Mesendoderm (in vitro differentiated cells): ENCODE measurements at regions not wholly inside any gene's neighbourhood (a gene's known extent, or its start where the extent isn't known, plus 50 kb on each side); places are given as distances from the start of the nearest gene placed in this dataset.

ENCODE experiments used
- DNase-seq: peaks from one replicate; pipeline ENCODE4 v3.0.0; 2013
- H2AK5ac ChIP-seq: 2 replicates; pipeline ENCODE4 v1.6.1; 2013; ENCODE audit warnings: low read length, inconsistent platforms
- H2BK120ac ChIP-seq: 2 replicates; pipeline ENCODE4 v1.6.1; 2013; ENCODE audit warnings: low read depth, mild to moderate bottlenecking, low read length, moderate library complexity, mixed read lengths
- H2BK15ac ChIP-seq: replicated peaks from 2 replicates; pipeline ENCODE4 v1.6.1; 2013; ENCODE audit warnings: low read depth, mild to moderate bottlenecking, moderate library complexity
- H2BK5ac ChIP-seq: 2 replicates; pipeline ENCODE4 v1.6.1; 2013; ENCODE audit warnings: low read length, inconsistent platforms
- H3K18ac ChIP-seq: 2 replicates; pipeline ENCODE4 v1.6.1; 2013; ENCODE audit warnings: mild to moderate bottlenecking, low read length, mixed read lengths
- H3K23ac ChIP-seq: one replicate; pipeline ENCODE4 v1.6.1; 2013; ENCODE audit warnings: low read length
- H3K27ac ChIP-seq: 2 replicates; pipeline ENCODE4 v1.5.1; 2013; ENCODE audit warnings: low read depth, mild to moderate bottlenecking, inconsistent platforms, low read length, moderate library complexity
- H3K27me3 ChIP-seq: 2 replicates; pipeline ENCODE4 v1.6.1; 2013; ENCODE audit warnings: low read length, control low read depth, mild to moderate bottlenecking, inconsistent platforms; ENCODE audit not compliant: insufficient read depth, poor library complexity
- H3K36me3 ChIP-seq: 2 replicates; pipeline ENCODE4 v1.6.1; 2013; ENCODE audit warnings: low read length, inconsistent platforms; ENCODE audit not compliant: control insufficient read depth, insufficient read depth
- H3K4ac ChIP-seq: one replicate; pipeline ENCODE4 v1.6.1; 2013; ENCODE audit warnings: low read depth, mild to moderate bottlenecking, low read length, moderate library complexity
- H3K4me1 ChIP-seq: 2 replicates; pipeline ENCODE4 v1.6.1; 2013; ENCODE audit warnings: low read depth, low read length, inconsistent platforms; ENCODE audit not compliant: control insufficient read depth
- H3K4me2 ChIP-seq: 2 replicates; pipeline ENCODE4 v1.6.1; 2013; ENCODE audit warnings: low read length
- H3K4me3 ChIP-seq: 2 replicates; pipeline ENCODE4 v1.5.1; 2013; ENCODE audit warnings: mild to moderate bottlenecking, low read length
- H3K56ac ChIP-seq: one replicate; pipeline ENCODE4 v1.6.1; 2013; ENCODE audit warnings: low read length
- H3K79me1 ChIP-seq: 2 replicates; pipeline ENCODE4 v1.6.1; 2013; ENCODE audit warnings: low read length, inconsistent platforms
- H3K79me2 ChIP-seq: 2 replicates; pipeline ENCODE4 v1.6.1; 2013; ENCODE audit warnings: mild to moderate bottlenecking, low read length; ENCODE audit not compliant: control insufficient read depth, insufficient read depth
- H3K9ac ChIP-seq: 2 replicates; pipeline ENCODE4 v1.6.1; 2013; ENCODE audit warnings: low read length, inconsistent platforms
- H4K5ac ChIP-seq: one replicate; pipeline ENCODE4 v1.6.1; 2013; ENCODE audit warnings: low read length
- H4K8ac ChIP-seq: one replicate; pipeline ENCODE4 v1.6.1; 2013; ENCODE audit warnings: low read depth, mild to moderate bottlenecking, control low read depth, low read length, moderate library complexity
- WGBS: extraction: QIAGEN DNeasy Blood & Tissue Kit; methylation state at CpG from one replicate; pipeline ENCODE4 v1.1.7; 2013; ENCODE audit warnings: low lambda C conversion rate, missing lambda C conversion rate; ENCODE audit not compliant: insufficient coverage; ENCODE audit errors: extremely low coverage; 5-methylcytosine and 5-hydroxymethylcytosine counted together

GRCh38 chr11:10936626-10937384 is 79.0 kb upstream of the ZBED5 start:
- no peaks in the 10 kb centered on the region for H3K36me3 ChIP-seq
- H3K79me2 ChIP-seq, result no peaks in the 10 kb centered on the region
- H3K23ac ChIP-seq, result no peak overlapping the region
- H2BK5ac ChIP-seq, result no peak overlapping the region
- H3K79me1 ChIP-seq, result no peaks in the 10 kb centered on the region
- H3K4me2 ChIP-seq, result no peak overlapping the region
- no peak overlapping the region for H4K8ac ChIP-seq
- H3K18ac ChIP-seq, result no peak overlapping the region
- no peak overlapping the region for H2BK15ac ChIP-seq
- H3K4me3 ChIP-seq, result no peak overlapping the region
- no peaks in the 10 kb centered on the region for H3K4me1 ChIP-seq
- H3K4ac ChIP-seq, result no peak overlapping the region
- H2AK5ac ChIP-seq, result no peak overlapping the region
- H2BK120ac ChIP-seq, result no peak overlapping the region
- H4K5ac ChIP-seq, result no peak overlapping the region
- H3K27me3 ChIP-seq, result no peaks in the 10 kb centered on the region
- WGBS, result no CpG with 5 or more reads among the region's 5 CpGs
- H3K27ac ChIP-seq, result no peak overlapping the region
- H3K56ac ChIP-seq, result no peak overlapping the region
- no peak overlapping the region for H3K9ac ChIP-seq
- no peak for DNase-seq

DNA sequence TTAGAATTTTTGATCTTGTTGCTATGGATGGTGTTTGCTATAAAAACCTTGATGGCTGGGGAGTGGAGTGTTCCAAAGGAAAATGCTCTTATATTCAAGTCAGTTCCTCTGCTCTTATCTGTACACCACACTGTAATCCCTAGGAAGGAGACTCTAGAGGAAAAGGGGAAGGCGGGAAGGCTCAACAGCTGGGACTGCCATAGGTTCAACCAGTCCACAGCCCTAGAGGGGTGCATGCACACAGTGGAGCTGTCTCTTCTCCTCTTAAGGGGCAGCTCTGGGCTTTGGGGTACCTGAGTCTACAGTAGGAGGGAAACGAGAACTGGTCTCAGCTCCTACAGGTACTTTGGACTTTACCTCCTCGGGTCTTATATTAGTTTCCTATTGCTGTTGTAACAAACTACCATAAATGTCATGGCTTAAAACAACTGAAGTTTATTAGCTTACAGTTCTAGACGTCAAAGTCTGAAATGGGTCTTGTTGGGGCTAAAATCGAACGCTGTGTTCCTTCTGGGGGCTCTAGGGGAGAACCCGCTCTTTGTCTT is 77.2 kb upstream of the ZBED5 start:
- Histone ChIP-seq H2BK120ac (no peak overlapping the region), H3K18ac (no peak overlapping the region), H2AK5ac (no peak overlapping the region), H3K56ac (no peak overlapping the region), H3K27me3 (no peaks in the 10 kb centered on the region), H3K4me3 (no peak overlapping the region), H3K23ac (no peak overlapping the region), H3K4me1 (no peaks in the 10 kb centered on the region), H3K79me1 (no peaks in the 10 kb centered on the region), H3K36me3 (no peaks in the 10 kb centered on the region), H2BK5ac (no peak overlapping the region), H3K4me2 (no peak overlapping the region), H3K4ac (no peak overlapping the region), H4K8ac (no peak overlapping the region), H2BK15ac (no peak overlapping the region), H3K27ac (no peak overlapping the region), H3K79me2 (no peaks in the 10 kb centered on the region), H3K9ac (no peak overlapping the region), H4K5ac (no peak overlapping the region)
- no CpG with 5 or more reads among the region's 7 CpGs for WGBS
- no peak for DNase-seq

GRCh38 chr11:10934293-10934860 is 76.5 kb upstream of the ZBED5 start:
- WGBS, result no CpG with 5 or more reads among the region's 9 CpGs

GRCh38 chr11:10933455-10934292 is 75.8 kb upstream of the ZBED5 start:
- H3K9ac ChIP-seq, result peak overlapping the region; percentile 86
- peak overlapping the region; percentile 55 for H3K4me3 ChIP-seq
- no peak overlapping the region for H4K8ac ChIP-seq
- no peaks in the 10 kb centered on the region for H3K27me3 ChIP-seq
- no peaks in the 10 kb centered on the region for H3K79me1 ChIP-seq
- H2AK5ac ChIP-seq, result no peak overlapping the region
- peak overlapping the region; percentile 31 for H2BK5ac ChIP-seq
- H3K4me1 ChIP-seq, result no peaks in the 10 kb centered on the region
- H3K4me2 ChIP-seq, result peak overlapping the region; percentile 97
- DNase-seq, result peak; percentile 96
- H4K5ac ChIP-seq, result no peak overlapping the region
- H2BK15ac ChIP-seq, result no peak overlapping the region
- H3K18ac ChIP-seq, result no peak overlapping the region
- no peak overlapping the region for H2BK120ac ChIP-seq
- no peak overlapping the region for H3K27ac ChIP-seq
- no peaks in the 10 kb centered on the region for H3K79me2 ChIP-seq
- peak overlapping the region; percentile 95 for H3K56ac ChIP-seq
- no peak overlapping the region for H3K23ac ChIP-seq
- WGBS, result no CpG with 5 or more reads among the region's 20 CpGs
- no peaks in the 10 kb centered on the region for H3K36me3 ChIP-seq
- no peak overlapping the region for H3K4ac ChIP-seq

More at GRCh38 chr11:10934293-10934860, 76.5 kb upstream of the ZBED5 start:
- Histone ChIP-seq H3K79me2 (no peaks in the 10 kb centered on the region), H3K27ac (no peak overlapping the region), H3K56ac (peak overlapping the region; percentile 95), H3K23ac (no peak overlapping the region), H3K9ac (peak overlapping the region; percentile 86), H3K79me1 (no peaks in the 10 kb centered on the region), H3K36me3 (no peaks in the 10 kb centered on the region), H3K4me1 (no peaks in the 10 kb centered on the region), H3K4me2 (peak overlapping the region; percentile 97), H4K8ac (no peak overlapping the region), H3K18ac (no peak overlapping the region), H2BK120ac (no peak overlapping the region), H2BK5ac (no peak overlapping the region), H3K4ac (no peak overlapping the region), H2AK5ac (no peak overlapping the region), H3K4me3 (no peak overlapping the region), H3K27me3 (no peaks in the 10 kb centered on the region), H4K5ac (no peak overlapping the region), H2BK15ac (no peak overlapping the region)
- no peak for DNase-seq

DNA sequence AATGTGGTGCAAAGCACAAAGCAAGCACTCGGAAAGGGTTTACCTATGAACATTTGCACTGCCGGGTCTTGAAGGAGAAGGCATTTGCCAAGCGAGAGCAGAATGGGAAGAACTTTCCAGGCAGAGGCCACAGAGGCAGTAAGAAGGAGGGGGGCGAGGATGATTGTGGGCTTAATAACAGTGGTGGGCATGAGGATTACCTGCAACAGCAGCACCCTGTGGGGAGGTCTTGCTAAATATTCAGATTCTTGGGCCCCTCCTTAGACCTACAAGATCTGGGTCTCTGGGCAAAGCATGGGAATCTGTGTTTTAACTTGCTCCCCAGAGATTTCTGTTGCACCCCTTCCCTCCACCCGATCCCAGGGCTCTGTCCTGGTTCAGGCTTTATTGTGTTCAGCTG is 75.1 kb upstream of the ZBED5 start:
- Histone ChIP-seq H3K27ac (no peak overlapping the region), H3K79me1 (no peaks in the 10 kb centered on the region), H3K4me1 (no peaks in the 10 kb centered on the region), H2BK5ac (no peak overlapping the region), H3K9ac (no peak overlapping the region), H3K4ac (no peak overlapping the region), H2AK5ac (no peak overlapping the region), H3K36me3 (no peaks in the 10 kb centered on the region), H2BK120ac (no peak overlapping the region), H2BK15ac (no peak overlapping the region), H3K79me2 (no peaks in the 10 kb centered on the region), H3K27me3 (no peaks in the 10 kb centered on the region), H3K4me3 (no peak overlapping the region), H3K4me2 (no peak overlapping the region), H4K8ac (no peak overlapping the region), H3K56ac (no peak overlapping the region), H3K18ac (no peak overlapping the region), H4K5ac (no peak overlapping the region), H3K23ac (no peak overlapping the region)
- WGBS, result no CpG with 5 or more reads among the region's 5 CpGs
- DNase-seq, result no peak
